ENCODE measurements at regions not wholly inside any gene's neighbourhood (a gene's known extent, or its start where the extent isn't known, plus 50 kb on each side); places are given as distances from the start of the nearest gene placed in this dataset.

DNA sequence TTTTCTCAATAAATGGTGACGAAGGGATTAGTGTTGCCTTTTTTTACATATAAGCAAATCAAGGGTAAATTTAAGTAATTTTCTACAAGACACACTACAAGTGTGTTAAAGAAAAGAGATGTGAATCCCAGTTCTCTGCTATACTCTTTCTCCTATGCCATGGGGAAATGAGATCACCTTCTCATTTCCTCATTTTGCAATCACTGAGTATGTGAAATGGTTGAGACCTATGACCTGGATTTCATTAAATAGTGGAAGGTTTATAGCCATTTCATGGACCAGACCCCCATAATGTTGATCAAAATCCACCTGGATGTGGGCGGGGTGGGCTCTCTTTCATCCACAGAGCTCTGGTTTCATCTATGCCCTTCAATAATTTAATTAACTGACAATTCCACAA, 66.9 kb upstream of the SLIT3 start:
- TF ChIP-seq, protein P1, sequence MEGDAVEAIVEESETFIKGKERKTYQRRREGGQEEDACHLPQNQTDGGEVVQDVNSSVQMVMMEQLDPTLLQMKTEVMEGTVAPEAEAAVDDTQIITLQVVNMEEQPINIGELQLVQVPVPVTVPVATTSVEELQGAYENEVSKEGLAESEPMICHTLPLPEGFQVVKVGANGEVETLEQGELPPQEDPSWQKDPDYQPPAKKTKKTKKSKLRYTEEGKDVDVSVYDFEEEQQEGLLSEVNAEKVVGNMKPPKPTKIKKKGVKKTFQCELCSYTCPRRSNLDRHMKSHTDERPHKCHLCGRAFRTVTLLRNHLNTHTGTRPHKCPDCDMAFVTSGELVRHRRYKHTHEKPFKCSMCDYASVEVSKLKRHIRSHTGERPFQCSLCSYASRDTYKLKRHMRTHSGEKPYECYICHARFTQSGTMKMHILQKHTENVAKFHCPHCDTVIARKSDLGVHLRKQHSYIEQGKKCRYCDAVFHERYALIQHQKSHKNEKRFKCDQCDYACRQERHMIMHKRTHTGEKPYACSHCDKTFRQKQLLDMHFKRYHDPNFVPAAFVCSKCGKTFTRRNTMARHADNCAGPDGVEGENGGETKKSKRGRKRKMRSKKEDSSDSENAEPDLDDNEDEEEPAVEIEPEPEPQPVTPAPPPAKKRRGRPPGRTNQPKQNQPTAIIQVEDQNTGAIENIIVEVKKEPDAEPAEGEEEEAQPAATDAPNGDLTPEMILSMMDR (IDR thresholded peaks at IDR 0.05) = no peak
- TF ChIP-seq POLR2A (IDR thresholded peaks at IDR 0.05) = no peak

Measured in uterus (tissue), 2 donors.